Fibroblast of villous mesenchyme (primary cell): ENCODE measurements at regions not wholly inside any gene's neighbourhood (a gene's known extent, or its start where the extent isn't known, plus 50 kb on each side); places are given as distances from the start of the nearest gene placed in this dataset.

ENCODE experiments used
- DNase-seq: peaks from one replicate; pipeline ENCODE4 v3.0.0-alpha.2; 2010; ENCODE audit warnings: low read depth
- H3K4me3 ChIP-seq: 2 replicates; pipeline ENCODE4 v1.5.1; 2011; ENCODE audit warnings: low read depth, mild to moderate bottlenecking, low read length
- CTCF ChIP-seq: IDR thresholded peaks from 2 replicates; pipeline ENCODE4 v1.5.1; 2012; ENCODE audit warnings: low read depth, mild to moderate bottlenecking, low read length; ENCODE audit not compliant: insufficient read depth

- H3K4me3 ChIP-seq: no peak overlapping the region
- no peak for DNase-seq
- no peak for TF ChIP-seq CTCF
Observed at GRCh38 chr17:79286440-79286839, 211.8 kb downstream of the ENGASE start.

GRCh38 chr17:79285973-79286372 lies 211.3 kb downstream of the ENGASE start:
- no peak for TF ChIP-seq CTCF
- no peak overlapping the region for H3K4me3 ChIP-seq
- no peak for DNase-seq

GRCh38 chr17:79282294-79282693 lies 207.7 kb downstream of the ENGASE start:
- TF ChIP-seq CTCF: no peak
- H3K4me3 ChIP-seq: no peak overlapping the region
- DNase-seq: no peak

- H3K4me3 ChIP-seq: no peak overlapping the region
- TF ChIP-seq CTCF: no peak
Observed at GRCh38 chr17:79281803-79282202, 207.2 kb downstream of the ENGASE start.

GRCh38 chr17:79280866-79281572 lies 206.4 kb downstream of the ENGASE start:
- TF ChIP-seq CTCF: no peak
- no peak overlapping the region for H3K4me3 ChIP-seq
- no peak for DNase-seq

More at GRCh38 chr17:79281803-79282202, 207.2 kb downstream of the ENGASE start:
- no peak for DNase-seq

GRCh38 chr17:79280010-79280409 lies 205.4 kb downstream of the ENGASE start:
- H3K4me3 ChIP-seq: no peak overlapping the region
- DNase-seq: no peak
- TF ChIP-seq CTCF: no peak

- no peak overlapping the region for H3K4me3 ChIP-seq
- TF ChIP-seq CTCF: no peak
- DNase-seq: no peak
Observed at GRCh38 chr17:79279320-79279719, 204.7 kb downstream of the ENGASE start.
